Stimulated activated CD4-positive, alpha-beta T cell treated with anti-CD3 and anti-CD28 coated beads, Interleukin-2, amount 100 ng/mL, for 48 hours (primary cell): ENCODE measurements at regions not wholly inside any gene's neighbourhood (a gene's known extent, or its start where the extent isn't known, plus 50 kb on each side); places are given as distances from the start of the nearest gene placed in this dataset.
"Not testable (repeated sequence)": the region's sequence is repeated elsewhere in the genome, so short reads cannot be mapped to it uniquely, and the experiment has no call there.

Experiments used
- DNase-seq, 2 donors: peaks; one replicate each; pipeline ENCODE4 v3.0.0-alpha.2; 2020

- not testable (repeated sequence) for DNase-seq
Observed at GRCh38 chr4:17436047-17436749, 75.7 kb downstream of the QDPR start.

GRCh38 chr4:17433827-17434226 lies 78.1 kb downstream of the QDPR start:
- no peak for DNase-seq

- no peak for DNase-seq
Observed at GRCh38 chr4:17427991-17428390, 83.9 kb downstream of the QDPR start.

- no peak for DNase-seq
Observed at GRCh38 chr4:17426222-17426621, 85.7 kb downstream of the QDPR start.

- no peak for DNase-seq
Observed at GRCh38 chr4:17418010-17418409, 93.9 kb downstream of the QDPR start.

- DNase-seq, result no peak
Observed at GRCh38 chr4:17414392-17414791, 97.5 kb downstream of the QDPR start.

- DNase-seq, result no peak
Observed at GRCh38 chr4:17400686-17401085, 111.2 kb downstream of the QDPR start.

- DNase-seq, result no peak
Observed at GRCh38 chr4:17398805-17399204, 113.1 kb downstream of the QDPR start.

- DNase-seq, result no peak
Observed at GRCh38 chr4:17398035-17398434, 113.9 kb downstream of the QDPR start.

- DNase-seq, result no peak
Observed at GRCh38 chr4:17397611-17398010, 114.3 kb downstream of the QDPR start.

GRCh38 chr4:17385403-17385802 lies 126.5 kb downstream of the QDPR start:
- peak in 1 of 2 donors; percentile 1 for DNase-seq

GRCh38 chr4:17380347-17380746 lies 131.5 kb downstream of the QDPR start:
- no peak for DNase-seq

- no peak for DNase-seq
Observed at GRCh38 chr4:17376205-17376604, 135.7 kb downstream of the QDPR start.

- DNase-seq, result no peak
Observed at GRCh38 chr4:17373666-17374065, 138.2 kb downstream of the QDPR start.

- no peak for DNase-seq
Observed at GRCh38 chr4:17370818-17371217, 141.1 kb downstream of the QDPR start.

GRCh38 chr4:17368408-17368807 lies 143.5 kb downstream of the QDPR start:
- DNase-seq, result no peak

GRCh38 chr4:17367201-17367600 lies 144.7 kb downstream of the QDPR start:
- DNase-seq, result no peak

- no peak for DNase-seq
Observed at GRCh38 chr4:17366496-17366895, 145.4 kb downstream of the QDPR start.

- no peak for DNase-seq
Observed at GRCh38 chr4:17362430-17362829, 149.5 kb downstream of the QDPR start.

GRCh38 chr4:17358241-17358640 lies 153.6 kb downstream of the QDPR start:
- DNase-seq, result no peak

- DNase-seq, result no peak
Observed at GRCh38 chr4:17356926-17357325, 155.0 kb downstream of the QDPR start.

GRCh38 chr4:17352357-17352756 lies 159.5 kb downstream of the QDPR start:
- no peak for DNase-seq

GRCh38 chr4:17347445-17347844 lies 164.4 kb downstream of the QDPR start:
- peak; percentile 13 to 23 for DNase-seq

GRCh38 chr4:17339376-17339775 lies 172.5 kb downstream of the QDPR start:
- DNase-seq, result no peak

GRCh38 chr4:17336986-17337385 lies 174.9 kb downstream of the QDPR start:
- DNase-seq, result no peak
